ENCODE measurements at regions not wholly inside any gene's neighbourhood (a gene's known extent, or its start where the extent isn't known, plus 50 kb on each side); places are given as distances from the start of the nearest gene placed in this dataset.

GRCh38 chr16:73150786-73151185, 102.9 kb upstream of the ZFHX3 start:
- no peak for TF ChIP-seq CTCF (IDR thresholded peaks at IDR 0.05; ENCODE audit: extremely low read depth, insufficient read depth, missing control alignments)
- in situ Hi-C loops (cut with MboI; ENCODE audit: low pct_unique_long_range_greater_than_20kb, low sequenced_read_pairs, unreplicated experiment): no loop called here
- DNase-seq (ENCODE audit: low spot score): no peak

GRCh38 chr16:73149334-73149733, 101.4 kb upstream of the ZFHX3 start:
- DNase-seq (ENCODE audit: low spot score): no peak
- in situ Hi-C loops (cut with MboI; ENCODE audit: low pct_unique_long_range_greater_than_20kb, low sequenced_read_pairs, unreplicated experiment): no loop called here
- TF ChIP-seq CTCF (IDR thresholded peaks at IDR 0.05; ENCODE audit: extremely low read depth, insufficient read depth, missing control alignments): no peak

GRCh38 chr16:73147958-73148357, 100.0 kb upstream of the ZFHX3 start:
- TF ChIP-seq CTCF (IDR thresholded peaks at IDR 0.05; ENCODE audit: extremely low read depth, insufficient read depth, missing control alignments): no peak
- no peak for DNase-seq (ENCODE audit: low spot score)
- in situ Hi-C loops (cut with MboI; ENCODE audit: low pct_unique_long_range_greater_than_20kb, low sequenced_read_pairs, unreplicated experiment): no loop called here

GRCh38 chr16:73145166-73145880, 97.4 kb upstream of the ZFHX3 start:
- in situ Hi-C loops (cut with MboI; ENCODE audit: low pct_unique_long_range_greater_than_20kb, low sequenced_read_pairs, unreplicated experiment): no loop called here
- DNase-seq (ENCODE audit: low spot score): no peak
- TF ChIP-seq CTCF (IDR thresholded peaks at IDR 0.05; ENCODE audit: extremely low read depth, insufficient read depth, missing control alignments): no peak

- DNase-seq (ENCODE audit: low spot score): no peak
- no peak for TF ChIP-seq CTCF (IDR thresholded peaks at IDR 0.05; ENCODE audit: extremely low read depth, insufficient read depth, missing control alignments)
- in situ Hi-C loops (cut with MboI; ENCODE audit: low pct_unique_long_range_greater_than_20kb, low sequenced_read_pairs, unreplicated experiment): no loop called here
These were observed 95.9 kb upstream of the ZFHX3 start for GRCh38 chr16:73143576-73144422.

GRCh38 chr16:73143002-73143401, 95.1 kb upstream of the ZFHX3 start:
- TF ChIP-seq CTCF (IDR thresholded peaks at IDR 0.05; ENCODE audit: extremely low read depth, insufficient read depth, missing control alignments): no peak
- in situ Hi-C loops (cut with MboI; ENCODE audit: low pct_unique_long_range_greater_than_20kb, low sequenced_read_pairs, unreplicated experiment): no loop called here
- DNase-seq (ENCODE audit: low spot score): no peak

Measured in GM13977 (cell line).